ENCODE measurements at regions not wholly inside any gene's neighbourhood (a gene's known extent, or its start where the extent isn't known, plus 50 kb on each side); places are given as distances from the start of the nearest gene placed in this dataset.
A peak's percentile ranks its signal among the peaks of the same experiment; 100 is the strongest.
"Not testable (repeated sequence)": the region's sequence is repeated elsewhere in the genome, so short reads cannot be mapped to it uniquely, and the experiment has no call there.

DNA sequence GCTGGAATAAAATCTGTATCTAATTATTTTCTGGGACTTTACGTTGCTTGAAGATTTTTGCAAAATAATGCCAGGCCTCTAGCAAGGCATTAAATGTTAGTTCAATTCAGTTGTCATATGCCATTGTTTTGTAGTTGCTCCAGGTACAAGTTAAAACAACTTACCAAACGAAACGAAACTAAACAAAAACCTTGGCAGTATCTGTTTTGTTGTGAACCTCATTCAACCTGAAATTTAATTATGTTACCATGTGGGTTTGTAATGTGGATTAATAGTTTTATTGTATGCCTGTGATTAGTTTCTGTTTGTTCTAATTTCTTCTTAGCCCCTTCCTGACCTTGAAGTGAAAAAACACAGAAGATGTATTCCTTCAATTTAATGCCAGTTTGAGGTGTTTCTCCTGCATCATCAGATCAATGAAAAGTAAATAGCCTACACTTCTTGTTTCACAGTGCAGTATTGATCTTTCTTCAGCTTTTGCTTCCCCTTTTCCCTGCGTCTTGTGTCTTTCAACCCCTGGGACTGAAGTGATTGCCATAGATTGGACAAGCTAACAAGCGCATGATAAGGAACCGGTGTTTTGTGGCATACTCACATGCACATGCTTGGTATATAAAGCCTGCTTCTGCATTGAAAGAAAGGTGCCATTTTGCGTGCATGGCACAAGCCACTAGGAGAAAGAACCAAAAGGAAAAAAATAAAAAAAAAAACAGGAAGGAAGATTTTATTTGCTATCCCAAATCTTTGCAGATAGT is 699.0 kb upstream of the ARRDC3 start:
- no peak for DNase-seq

- no peak for DNase-seq
These were observed 687.7 kb upstream of the ARRDC3 start for GRCh38 chr5:92070786-92071185.

DNA sequence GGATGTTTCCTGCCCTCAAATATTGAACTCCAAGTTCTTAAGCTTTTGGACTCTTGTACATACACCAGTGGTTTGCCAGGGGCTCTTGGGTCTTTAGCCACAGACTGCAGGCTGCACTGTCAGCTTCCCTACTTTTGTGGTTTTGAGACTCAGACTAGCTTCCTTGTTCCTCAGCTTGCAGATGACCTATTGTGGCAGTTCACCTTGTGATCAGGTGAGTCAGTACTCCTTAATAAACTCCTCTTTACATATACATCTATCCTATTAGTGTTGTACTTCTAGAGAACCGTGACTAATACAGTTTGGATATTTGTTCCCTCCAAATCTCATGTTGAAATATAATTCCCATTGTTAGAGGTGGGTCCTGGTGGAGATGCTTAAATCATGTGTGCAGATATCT is 681.9 kb upstream of the ARRDC3 start:
- no peak for DNase-seq

GRCh38 chr5:92051741-92052140 is 668.6 kb upstream of the ARRDC3 start:
- DNase-seq: no peak

GRCh38 chr5:92050970-92051369 is 667.9 kb upstream of the ARRDC3 start:
- no peak for DNase-seq

- DNase-seq: no peak
These were observed 659.0 kb upstream of the ARRDC3 start for GRCh38 chr5:92041911-92042660.

DNA sequence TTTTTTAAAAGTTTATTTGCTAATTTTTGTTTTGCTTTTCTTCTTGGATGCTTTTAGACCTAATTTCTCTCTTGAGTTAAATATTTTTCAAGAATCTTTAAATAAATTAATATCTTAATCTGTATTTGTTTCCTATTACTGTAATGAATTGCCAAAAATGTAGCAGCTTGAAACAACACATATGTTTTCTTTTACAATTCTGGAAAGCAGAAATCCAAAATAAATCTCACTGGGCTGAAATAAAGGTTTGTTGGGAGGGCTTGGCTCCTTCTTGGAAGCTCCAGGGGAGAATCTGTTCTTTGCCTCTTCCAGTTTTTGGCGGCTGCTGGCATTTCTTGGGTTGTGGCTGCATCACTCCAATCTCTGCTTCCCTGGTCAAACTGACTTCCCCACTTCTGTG is 658.1 kb upstream of the ARRDC3 start:
- no peak for DNase-seq

GRCh38 chr5:92029792-92030191 is 646.7 kb upstream of the ARRDC3 start:
- DNase-seq: not testable (repeated sequence)

DNA sequence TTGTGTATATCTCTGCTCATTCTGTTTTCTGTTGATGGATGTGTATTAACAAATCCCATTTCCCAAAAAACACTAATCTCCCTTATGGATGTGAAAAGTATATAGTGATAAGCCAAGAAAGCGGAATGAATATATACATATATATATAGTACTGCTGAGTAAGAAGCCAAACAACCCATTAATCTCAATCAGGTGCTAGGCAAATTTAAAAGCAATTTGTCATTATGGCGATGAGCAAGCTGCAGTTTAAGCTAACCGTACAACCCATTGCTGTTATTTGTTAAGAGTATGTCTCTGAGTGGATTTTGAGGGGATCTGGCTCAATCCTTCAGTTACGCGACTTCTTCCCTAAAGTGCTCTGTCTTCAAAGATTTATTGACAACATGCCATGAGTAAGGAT is 640.4 kb upstream of the ARRDC3 start:
- DNase-seq: no peak

DNA sequence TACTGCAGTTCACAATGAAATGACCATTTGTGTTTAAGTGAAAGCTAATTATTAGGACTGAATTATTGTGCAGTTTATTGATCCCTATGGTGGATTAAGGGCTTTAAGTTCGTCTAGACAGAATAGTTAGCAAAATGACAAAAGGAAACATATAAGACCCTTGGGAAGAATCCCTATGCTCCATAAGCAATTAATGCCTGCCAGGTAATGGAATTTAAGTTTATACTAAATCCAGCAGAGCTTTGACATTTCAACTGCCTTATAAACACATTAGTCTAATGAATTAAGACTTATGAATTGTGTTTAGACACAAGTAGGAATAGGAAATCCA is 640.0 kb upstream of the ARRDC3 start:
- no peak for DNase-seq

DNA sequence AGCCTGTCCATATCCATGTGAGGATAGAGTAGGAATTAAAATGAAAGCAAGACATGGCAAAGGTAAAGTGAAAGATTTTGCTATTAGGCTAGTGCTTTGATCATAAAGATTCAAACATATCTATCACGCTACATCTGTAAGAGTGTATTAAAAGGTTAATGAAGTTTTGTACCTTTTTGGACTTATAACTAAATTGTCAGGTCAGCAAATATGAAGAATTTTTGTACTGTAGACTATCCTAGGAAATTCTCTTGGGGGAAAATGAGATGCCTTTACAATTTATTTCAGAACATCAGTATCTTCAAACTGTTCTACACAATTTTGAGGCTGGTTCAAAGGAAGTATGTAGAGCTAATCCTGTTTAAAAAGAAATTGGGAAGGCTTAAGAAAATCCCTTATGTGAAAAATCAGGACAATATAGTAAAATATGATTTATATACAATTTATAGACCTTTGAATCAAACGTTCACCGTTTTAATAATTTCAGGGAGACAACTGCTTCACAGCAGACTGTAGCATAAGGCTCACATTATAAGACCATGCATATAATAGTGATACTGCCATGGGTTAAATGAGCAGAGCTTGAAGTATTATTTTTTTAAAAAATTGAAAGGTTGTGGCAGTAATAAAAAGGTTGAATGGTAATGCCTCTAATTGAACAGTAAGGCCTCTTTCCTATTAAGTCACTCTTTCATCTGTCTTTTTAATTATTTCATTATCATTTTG is 639.5 kb upstream of the ARRDC3 start:
- DNase-seq: no peak

GRCh38 chr5:92019376-92019990 is 636.4 kb upstream of the ARRDC3 start:
- DNase-seq: no peak

- DNase-seq: peak; percentile 82
These were observed 634.7 kb upstream of the ARRDC3 start for GRCh38 chr5:92017776-92018175.

DNA sequence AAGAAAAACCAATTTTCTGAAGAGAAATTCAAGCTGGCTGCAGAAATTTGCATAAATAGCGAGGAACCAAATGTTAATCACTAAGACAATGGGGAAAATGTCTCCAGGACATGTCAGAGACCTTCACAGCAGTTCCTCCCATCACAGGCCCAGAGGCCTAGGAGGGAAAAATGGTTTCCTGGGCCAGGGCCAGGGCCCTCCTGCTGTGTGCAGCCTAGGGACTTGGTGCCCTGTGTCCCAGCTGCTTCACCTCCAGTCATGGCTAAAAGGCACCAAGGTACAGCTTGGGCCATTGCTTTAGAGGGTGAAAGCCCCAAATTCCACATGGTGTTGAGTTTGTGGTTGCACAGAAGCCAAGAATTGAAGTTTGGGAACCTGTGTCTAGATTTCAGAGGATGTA is 628.7 kb upstream of the ARRDC3 start:
- DNase-seq: not testable (repeated sequence)

DNA sequence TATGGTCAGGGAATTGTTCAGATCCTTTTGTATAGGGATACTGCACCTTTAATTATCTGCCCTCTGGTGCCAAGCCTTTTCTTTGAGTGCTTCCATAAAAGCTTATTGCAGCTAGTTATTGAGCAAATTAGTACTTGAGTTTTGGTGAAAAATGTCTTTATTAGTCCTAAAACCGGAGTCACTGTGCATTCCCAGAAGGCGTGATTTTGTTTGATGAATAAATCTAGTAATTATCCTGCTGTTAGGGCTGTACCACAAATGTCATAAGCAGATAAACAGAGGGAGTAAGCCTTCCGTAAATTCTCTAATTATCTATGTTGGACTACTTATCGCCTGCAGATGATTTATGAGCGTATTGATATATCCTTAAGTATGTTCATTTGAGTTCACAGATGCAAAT is 620.7 kb upstream of the ARRDC3 start:
- DNase-seq: no peak

- no peak for DNase-seq
These were observed 619.7 kb upstream of the ARRDC3 start for GRCh38 chr5:92002721-92003274.

GRCh38 chr5:91998774-91999173 is 615.7 kb upstream of the ARRDC3 start:
- no peak for DNase-seq

GRCh38 chr5:91983869-91984268 is 600.8 kb upstream of the ARRDC3 start:
- no peak for DNase-seq

DNA sequence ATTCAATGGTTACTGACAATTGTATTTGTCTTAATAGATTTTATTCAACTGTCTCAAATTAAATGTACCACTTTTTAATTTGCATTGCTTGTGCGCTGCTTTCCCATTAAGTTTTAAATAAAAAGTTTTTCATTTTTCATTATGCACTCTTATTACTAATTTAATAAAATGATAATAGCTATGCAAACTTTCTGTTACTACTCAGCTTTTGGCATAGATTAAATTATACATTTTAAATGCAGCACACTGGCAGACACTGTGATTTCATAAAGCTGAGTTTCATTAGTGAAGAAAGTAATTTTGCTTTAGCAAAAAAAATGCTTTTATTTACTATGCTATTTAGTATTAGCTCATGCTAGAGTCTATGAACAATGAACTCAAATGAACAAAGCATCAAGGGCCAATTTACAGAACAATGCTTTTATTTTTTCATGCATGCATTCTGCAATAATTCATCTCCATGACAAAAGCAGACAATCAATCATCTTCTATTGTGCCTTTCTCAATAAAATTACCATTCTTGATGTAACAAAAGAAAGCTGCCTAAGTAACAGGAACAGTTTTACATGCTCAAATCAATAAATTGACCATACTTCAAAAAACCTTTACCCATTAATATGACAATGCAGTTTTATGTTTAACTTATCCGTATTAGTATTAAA is 595.2 kb upstream of the ARRDC3 start:
- no peak for DNase-seq

GRCh38 chr5:91977579-91977978 is 594.5 kb upstream of the ARRDC3 start:
- no peak for DNase-seq

DNA sequence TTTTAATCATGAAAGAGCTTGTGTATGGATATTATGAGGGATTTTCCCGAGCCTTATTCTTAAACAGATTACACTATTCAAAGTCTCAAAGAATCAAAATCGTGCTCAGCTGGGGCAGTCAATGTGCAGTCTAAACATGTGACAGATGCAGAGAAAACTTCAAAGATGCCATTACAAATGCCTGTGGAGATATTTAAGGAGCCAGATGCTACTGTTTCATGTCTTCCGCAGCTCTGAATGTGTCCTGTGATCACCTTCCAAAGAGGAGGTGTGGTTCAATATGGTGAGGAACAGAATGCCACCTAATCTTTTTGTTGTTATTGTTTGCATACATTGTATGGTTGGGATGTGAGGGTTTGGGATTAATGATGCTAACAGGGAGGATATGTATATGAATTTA is 593.3 kb upstream of the ARRDC3 start:
- no peak for DNase-seq

DNA sequence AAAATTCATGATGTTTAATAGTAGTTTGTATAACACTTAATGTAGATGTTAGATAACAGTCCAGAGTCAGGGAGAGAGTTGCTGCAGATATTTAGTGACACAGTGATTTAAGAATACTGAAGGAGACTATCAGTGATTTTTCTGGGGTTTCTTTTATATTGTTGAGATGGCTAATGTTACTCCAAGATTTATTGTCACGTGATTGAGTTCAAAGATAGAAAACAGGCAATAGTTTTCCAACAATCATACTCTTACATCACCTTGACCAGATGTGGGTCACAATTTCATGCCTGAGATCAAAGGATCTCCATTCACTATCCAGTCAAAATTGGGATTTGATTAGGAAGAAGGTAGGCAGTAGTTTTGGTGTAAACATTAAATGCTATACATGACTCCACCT is 580.0 kb upstream of the ARRDC3 start:
- no peak for DNase-seq

GRCh38 chr5:91957666-91958065 is 574.5 kb upstream of the ARRDC3 start:
- no peak for DNase-seq
